ENCODE measurements at regions not wholly inside any gene's neighbourhood (a gene's known extent, or its start where the extent isn't known, plus 50 kb on each side); places are given as distances from the start of the nearest gene placed in this dataset.

DNA sequence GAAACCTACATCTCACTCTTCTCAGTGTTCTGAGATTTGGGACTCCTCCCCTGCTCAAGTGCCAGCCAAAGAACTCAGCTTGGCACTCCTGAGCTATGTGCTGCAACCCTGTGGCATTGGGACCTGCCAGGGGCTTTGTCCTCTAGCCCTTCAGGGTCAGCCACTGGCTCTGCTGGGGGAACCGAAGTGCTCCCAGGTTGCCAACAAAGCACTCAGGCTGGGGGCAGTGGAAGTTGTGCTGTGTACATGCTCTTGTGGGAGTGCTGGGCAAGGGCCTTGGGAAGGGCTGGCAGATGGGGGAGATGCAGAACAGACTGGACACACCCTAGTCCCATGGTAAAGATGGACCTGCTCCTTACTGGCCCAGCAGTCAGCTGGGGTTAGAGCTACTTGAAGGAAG is 498.6 kb downstream of the CAAP1 start:
- no peak for DNase-seq (ENCODE audit: low spot score)

DNA sequence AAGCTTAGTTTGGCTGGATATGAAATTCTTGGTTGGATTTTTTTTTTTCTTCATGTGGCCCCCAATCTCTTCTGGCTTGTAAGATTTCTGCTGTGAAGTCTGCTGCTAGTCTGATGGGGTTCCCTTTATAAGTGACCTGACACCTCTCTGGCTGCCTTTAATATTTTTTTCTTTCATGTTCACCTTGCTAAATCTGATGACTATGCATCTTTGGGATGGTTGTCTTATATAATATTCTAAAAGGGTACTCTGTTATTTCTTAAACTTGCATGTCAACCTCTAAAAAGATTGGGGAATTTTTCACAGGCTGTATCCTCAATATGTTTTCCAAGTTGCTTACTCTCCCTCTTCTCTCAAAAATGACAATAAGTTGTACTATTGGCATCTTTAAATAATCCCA is 500.0 kb downstream of the CAAP1 start:
- DNase-seq (ENCODE audit: low spot score), result no peak

DNA sequence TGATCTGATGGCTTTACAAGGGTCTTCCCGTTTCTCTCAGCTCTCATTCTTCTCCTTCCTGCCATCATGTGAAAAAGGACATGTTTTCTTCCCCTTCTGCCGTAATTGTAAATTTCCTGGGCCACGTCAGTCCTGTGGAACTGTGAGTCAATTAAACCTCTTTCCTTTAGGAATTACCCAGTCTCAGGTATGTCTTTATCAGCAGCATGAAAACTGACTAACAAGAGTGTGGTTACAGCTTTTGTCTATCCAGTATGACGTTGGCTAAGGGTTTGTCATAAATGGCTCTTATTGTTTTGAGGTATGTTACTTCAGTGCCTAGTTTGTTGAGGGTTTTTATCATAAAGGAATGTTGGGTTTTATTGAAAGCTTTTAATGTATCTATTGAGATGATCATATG is 501.6 kb downstream of the CAAP1 start:
- DNase-seq (ENCODE audit: low spot score), result no peak

DNA sequence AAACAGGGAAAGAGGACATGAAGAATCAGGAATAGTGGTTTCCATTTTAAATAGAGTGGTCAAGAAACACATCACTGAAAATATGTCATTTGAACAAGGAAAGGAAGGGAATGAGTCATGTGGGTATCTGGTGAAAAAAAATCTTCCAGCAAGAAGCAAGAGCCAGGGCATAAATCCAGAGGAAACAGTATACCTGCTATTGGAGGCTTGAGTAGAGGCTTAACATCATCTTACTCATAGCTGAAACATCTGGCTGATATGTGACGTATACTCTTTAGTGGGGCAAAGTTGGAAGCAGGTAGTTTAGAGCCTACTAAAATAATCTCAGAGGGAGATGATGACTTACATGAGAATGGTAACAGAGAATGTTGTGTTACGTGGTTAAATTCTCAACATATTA is 517.2 kb downstream of the CAAP1 start:
- DNase-seq (ENCODE audit: low spot score), result no peak

DNA sequence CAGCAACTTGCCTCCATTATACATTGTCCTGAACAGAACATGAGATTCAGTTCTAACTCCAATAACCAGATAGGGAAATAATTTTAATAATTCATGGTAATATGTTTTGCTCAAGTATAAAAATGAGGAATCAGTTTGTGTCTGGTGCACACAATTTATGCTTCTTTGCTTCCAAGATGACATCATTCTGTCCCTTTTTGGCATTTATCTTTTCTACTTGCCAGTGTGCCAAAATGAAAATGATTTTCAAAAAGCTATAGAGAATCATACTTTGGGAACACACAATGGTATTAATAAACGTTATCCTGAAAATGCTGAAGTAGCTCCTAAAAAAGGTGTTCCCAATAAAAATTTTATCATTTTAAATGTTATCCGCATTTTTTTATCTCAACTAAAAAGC is 519.0 kb downstream of the CAAP1 start:
- no peak for DNase-seq (ENCODE audit: low spot score)

DNA sequence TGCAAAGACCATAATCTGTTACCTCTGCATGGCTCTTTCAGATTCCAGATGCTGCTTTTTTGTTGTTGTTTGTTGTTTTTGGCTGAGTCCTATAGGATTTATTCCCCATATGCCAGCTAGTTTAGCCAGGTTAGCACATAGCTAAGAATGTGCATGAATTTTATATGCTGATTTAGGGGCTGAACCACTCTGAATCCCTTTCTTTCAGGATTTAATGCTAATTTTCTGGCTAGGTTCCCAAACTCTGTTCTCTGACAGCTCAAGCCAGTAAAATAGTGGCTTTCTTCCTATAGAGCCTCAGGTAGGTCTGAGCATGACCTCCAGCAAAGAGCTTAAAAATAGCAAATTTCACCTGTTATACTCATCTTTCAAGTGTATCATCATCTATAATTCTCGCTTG is 521.4 kb downstream of the CAAP1 start:
- DNase-seq (ENCODE audit: low spot score), result no peak

DNA sequence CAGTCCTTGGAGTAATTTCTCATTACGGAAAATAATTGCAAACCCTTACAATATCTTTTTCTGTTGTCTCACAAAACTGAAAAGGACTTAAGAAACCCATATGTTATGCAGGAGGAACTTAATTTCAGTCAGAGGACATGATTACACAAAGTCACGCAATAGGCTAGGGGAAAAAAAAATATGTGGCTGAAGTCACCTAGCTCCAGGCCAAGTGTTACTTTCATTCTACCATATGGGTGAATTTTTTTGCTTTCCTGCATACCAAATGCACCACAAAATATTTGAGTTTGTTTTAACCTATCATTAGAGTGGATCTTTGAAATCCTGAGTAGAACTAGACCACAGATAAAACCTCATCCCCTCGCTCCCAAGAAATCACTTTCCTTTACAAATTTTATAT is 523.5 kb downstream of the CAAP1 start:
- peak; percentile 15 for DNase-seq (ENCODE audit: low spot score)

DNA sequence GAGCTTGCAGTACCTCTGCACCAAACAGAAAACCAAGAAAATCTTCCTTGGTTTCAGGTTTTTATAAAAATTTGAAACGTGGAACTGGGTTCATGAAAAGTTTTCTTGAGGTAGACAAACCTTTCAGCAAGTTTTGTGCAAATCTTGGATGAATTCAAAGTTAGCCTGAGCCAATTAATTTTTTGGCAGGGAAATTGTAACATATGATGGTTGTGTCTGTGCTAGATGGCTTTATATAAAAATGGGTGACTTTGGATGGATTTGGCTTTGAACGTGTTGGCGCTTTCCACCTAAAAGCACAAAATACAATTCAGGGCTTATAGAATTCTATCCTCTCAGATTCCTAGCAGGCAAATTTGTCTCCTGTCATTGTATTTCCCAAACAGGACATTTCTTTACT is 524.4 kb downstream of the CAAP1 start:
- no peak for DNase-seq (ENCODE audit: low spot score)

DNA sequence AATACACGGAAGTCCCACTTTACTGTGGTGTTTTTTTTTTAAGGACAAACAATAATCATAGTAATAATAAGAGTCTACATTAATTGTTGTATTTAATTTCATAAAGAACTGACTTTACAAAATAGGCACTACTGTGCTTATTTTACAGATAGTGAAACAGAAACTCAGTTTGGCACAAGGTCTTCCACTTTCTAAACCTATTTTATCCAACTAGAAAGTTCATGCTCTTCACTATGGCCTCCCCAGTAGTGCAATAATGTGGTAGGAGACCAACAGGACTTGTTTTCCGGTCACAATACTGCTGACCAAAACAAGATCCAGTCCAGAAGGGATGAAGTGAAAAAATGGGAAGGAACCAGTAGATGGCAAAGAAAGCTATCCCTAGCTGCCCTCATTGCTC is 531.6 kb downstream of the CAAP1 start:
- no peak for DNase-seq (ENCODE audit: low spot score)

DNA sequence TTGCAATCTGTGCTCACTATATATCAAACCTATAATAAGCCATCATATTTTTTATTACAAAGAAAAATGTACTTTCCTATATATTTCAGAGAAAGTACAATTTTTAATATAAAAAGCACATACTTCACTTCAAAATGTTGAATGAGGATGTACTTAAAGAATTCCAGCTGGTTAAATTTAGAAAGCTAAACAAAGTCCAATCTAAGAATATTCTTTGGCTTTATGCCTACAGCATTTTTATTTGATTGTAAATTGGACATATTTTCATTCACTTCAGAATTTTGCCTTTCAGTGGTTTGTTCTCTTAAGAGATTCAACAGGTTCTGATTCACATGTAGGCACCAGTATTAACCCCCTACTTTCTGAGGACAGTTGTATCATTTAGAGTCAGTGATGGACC is 533.8 kb downstream of the CAAP1 start:
- no peak for DNase-seq (ENCODE audit: low spot score)

DNA sequence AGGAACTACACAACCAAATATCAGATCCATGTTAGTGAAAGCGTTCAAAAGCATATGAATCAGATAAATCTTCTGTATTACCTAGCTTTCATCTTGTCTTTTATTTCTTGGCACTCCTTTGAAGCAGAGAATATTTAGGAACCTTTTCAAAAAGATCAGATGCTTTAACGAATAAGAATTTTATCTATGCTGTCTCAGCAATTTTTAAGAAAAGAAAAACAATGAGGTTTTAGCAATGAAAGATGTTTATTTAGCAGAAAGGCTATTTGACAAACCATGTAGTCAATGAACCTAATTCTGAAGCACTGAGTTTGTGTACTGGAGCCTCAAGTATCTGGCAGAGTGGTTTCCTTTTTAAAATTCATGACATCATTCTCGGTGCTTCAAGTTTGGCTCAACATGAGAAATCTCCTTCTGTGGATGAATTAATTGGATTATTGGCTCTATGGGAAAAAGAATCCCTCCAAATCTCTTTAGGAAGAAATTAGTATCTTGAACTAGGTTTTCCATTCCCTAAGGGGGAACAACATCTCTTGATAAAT is 534.7 kb downstream of the CAAP1 start:
- DNase-seq (ENCODE audit: low spot score), result no peak

DNA sequence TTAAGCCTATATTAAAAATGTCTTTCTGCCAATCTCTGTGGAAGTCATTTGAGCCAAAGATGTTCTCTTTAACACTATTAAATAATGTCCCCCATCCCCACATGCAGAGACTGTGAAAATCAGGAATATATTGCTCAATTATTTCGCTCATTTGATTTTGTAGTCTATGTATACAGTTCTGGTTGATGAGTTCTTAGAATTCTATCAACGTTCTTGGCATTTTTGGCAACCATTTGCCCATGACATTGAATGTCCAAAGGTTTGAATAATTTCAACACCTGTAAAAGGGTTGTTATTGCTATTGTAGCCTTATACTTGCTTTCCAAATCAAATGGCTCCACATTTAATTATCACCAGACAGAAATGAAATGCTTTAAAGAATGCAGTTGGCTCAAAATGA is 536.1 kb downstream of the CAAP1 start:
- no peak for DNase-seq (ENCODE audit: low spot score)

DNA sequence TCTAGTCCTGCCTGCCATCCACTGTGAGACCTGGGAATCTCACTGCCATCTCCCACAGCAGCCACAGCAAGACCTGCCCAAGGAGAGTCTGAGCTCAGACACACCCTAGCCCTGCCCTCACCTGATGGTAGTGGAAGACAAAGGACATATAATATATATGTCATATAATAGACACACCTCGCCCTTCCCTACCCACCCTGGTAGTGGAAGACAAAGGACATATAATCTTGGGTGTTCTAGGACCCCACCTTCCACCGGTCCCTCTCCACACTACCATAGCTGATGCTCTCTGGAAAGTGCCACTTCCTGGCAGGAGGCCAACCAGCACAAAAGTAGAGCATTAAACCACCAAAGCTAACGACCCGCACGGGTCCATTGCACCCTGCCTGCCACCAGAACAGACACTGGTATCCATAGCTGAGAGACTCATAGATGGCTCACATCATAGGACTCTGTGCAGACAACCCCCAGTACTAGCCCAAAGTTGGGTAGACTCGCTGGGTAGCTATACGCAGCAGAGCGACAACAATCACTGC is 545.6 kb downstream of the CAAP1 start:
- no peak for DNase-seq (ENCODE audit: low spot score)

DNA sequence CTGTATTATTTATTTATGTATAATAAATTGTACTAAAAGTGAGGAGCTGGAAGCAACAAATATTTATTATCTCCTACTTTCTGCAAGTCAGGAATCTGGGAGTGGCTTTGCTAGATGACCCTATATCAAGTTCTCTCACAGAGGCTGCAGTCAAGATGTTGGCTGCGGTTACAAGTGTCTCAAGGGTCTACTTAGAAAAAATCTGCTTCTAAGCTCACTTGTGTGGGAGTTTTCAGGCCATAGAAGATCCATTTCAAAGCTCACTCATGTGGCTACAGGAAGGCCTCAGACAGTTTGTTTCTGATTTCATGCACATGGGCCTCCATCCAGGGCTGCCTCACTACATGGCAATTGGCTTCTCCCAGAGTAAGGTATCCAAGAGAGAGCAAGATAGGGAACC is 551.1 kb downstream of the CAAP1 start:
- no peak for DNase-seq (ENCODE audit: low spot score)

DNA sequence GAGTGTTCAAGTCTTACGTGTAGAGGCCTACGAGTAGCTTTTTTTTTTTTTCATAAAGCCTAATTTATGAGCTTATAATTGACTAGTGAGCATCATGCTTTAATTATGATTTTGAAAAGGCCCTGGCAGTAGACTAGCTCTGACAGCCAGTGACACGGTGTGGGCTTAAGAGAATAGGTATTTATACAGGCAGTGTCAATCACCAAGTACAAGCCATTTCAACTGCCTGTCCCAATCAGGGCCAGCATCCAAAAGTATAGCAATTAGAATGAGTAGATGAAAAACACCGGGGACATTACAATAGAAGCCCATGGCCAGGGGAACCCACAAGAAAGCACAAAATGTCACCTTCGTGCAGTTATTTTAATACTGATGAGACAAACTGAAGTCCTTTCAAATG is 552.8 kb downstream of the CAAP1 start:
- no peak for DNase-seq (ENCODE audit: low spot score)

DNA sequence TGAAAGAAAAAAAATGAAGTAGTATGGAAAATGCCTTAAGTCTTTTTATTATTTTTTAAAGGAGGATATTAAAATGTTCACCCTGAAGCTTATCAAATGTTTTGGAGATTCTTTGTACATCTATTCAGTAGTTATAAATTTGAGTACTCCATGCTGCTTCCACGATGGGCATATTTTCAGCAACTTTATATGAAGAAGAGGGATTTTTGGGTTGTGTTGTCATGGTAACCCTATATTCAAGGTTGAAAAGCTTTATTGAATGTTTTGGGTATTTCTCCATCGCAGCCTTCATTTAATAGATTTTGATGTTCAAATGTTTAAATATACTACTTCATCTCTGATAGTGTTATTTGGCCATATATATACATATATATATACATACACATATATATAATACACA is 557.5 kb downstream of the CAAP1 start:
- no peak for DNase-seq (ENCODE audit: low spot score)

DNA sequence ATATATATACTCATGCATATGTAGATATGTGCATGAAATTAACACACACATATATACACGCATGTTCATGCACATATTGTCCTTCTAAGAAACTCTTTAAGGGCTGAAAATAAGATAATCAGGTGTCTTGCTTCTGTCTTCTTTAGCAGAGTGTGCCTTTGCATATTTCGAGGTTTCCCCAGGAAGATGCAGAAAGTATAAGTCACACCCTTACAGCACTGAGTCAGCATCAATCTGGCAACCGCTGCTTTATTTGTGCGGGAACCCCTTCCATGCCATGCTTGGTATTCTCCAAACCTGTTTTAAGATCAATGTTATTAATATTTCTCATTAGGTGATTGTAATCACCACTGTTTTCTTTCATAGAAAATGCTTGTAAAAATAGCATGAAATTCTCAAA is 557.9 kb downstream of the CAAP1 start:
- no peak for DNase-seq (ENCODE audit: low spot score)

DNA sequence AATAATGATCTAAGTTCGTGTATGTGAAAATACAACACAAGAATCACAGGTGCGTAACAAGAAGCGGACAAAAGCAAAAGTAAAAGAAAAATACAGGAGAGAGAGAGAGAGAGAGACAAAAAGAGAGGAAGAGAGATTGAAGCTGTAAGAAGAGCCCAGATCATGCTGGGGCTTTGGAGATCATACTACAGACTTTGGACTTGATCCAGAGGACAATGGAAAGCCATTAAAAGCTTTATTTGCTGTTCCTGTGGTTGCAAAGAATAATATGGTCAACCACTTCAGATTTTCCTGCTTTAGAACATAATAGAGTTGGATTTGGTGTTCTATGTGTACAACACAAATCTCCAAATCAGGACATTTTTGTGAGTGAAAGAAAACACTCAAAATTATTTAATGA is 561.4 kb downstream of the CAAP1 start:
- no peak for DNase-seq (ENCODE audit: low spot score)

DNA sequence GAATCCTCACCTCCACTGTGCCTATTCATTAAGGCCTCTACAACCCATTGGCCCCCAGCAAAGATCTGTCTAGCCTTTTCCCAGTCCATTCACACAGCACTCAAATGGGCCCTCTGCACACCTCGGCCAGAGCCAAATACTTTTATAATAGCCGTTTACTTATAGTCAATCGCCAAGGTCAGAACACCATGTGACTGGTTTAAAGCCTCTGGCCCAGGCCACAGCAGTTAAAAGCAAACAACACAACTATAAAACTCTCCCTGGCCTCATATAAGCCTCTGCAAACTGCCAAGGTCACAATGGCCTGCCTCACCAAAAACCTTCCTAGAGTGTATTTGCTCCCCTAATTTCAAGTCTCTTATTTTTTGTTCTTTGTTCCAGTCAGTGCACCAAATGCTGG is 562.6 kb downstream of the CAAP1 start:
- DNase-seq (ENCODE audit: low spot score), result no peak

DNA sequence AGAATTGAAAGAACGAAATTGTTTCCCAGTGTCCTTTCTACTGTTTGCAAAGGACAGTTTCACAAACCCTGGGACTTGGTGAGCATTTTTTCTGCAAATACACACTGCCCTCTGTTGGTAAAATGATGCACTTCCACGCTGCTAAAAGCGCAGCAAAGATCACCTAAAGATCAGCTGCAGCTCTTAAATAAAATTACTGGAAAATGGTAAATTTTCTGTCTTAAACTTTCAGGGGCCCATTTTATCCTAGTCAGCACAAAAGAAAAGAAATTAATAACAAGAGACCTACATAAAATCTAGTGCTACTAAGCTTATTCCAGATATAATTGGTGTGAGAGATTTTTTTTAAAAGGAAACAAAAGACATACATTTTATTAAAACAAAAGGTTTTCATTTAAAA is 566.0 kb downstream of the CAAP1 start:
- DNase-seq (ENCODE audit: low spot score), result peak; percentile 62

DNA sequence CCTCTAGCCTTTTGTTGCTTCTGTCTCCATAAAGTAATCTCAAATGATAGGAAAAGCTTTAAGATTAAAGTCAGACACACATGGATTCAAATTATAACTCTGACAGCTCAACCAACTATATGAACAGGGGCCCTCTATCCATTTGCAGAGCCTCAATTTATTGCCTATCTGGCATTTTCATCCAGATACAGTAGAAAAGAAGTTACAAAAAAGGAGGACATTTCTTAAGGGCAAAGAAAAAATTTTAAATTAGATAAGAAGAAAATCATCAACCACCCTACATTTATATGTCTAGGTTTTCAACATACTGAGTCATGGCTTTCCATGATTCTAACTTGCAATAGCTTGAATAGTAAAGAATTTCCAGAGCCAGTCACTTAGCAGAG is 567.2 kb downstream of the CAAP1 start:
- DNase-seq (ENCODE audit: low spot score), result no peak

DNA sequence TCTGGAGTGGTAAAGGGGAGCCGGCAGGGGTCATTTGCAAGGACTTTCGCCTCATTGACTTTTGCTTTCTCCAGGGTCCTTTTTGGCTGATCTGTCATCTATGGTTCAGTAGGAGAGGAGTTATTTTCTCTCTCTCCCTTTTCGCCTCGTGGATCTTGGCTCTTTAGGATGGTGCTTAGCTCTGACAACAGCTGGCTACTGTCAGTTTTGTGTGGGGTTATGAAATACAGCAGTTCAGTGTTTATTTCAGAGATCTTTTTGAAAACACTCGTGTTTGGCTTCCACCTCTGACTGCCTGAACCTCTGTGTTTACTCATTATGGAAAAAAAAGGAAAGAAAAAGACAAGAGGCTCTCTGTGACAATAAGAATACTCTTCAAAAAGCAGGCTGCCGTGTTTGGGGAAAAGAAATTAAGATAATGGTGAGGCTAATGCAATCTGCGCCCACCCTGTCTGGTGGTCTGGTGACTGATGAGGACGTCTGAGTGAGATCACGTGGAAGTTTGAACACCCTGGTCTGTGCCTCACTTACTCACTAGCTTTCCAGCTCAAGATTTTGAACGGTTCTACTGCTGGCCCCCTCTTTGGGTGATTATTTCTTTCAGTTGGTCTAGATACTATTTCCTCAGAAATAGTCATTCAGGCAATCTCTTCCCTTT is 567.7 kb downstream of the CAAP1 start:
- peak; percentile 11 for DNase-seq (ENCODE audit: low spot score)

DNA sequence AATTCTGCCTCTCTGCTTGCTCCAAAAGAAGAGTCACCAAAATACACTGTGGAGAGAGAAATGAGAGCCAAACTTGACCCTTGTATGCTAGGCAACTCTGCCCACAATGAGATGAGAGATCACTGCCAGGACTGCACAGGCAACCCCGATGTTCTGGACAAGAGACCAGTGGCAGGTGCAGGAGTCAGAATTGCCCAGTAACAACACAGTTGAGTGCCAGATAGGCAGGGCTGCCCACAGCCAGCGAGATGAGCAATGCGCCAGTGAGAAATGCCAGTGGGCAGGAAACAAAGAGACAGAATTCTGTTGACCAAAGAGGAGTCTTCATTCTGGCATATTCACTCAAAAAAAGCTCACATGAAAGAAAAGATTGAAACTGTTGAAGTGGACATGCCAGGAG is 570.7 kb downstream of the CAAP1 start:
- no peak for DNase-seq (ENCODE audit: low spot score)

DNA sequence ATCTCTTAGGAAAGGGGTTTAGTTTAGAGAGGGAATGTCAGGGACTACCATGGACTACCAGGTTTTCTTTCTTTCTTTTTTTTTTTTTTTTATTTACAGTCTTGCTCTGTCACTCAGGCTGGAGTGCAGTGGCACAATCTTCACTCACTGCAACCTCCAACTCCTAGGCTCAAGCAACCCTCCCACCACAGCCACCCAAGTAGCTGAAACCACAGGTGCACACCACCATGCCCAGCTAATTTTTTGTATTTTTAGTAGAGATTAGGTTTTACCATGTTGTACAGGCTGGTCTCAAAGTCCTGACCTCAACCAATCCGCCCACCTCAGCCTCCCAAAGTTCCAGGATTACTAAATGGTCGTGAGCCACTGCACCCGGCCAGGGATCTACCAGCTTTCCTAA is 572.7 kb downstream of the CAAP1 start:
- no peak for DNase-seq (ENCODE audit: low spot score)
